ENCODE measurements at regions not wholly inside any gene's neighbourhood (a gene's known extent, or its start where the extent isn't known, plus 50 kb on each side); places are given as distances from the start of the nearest gene placed in this dataset.

GRCh38 chr15:100778831-100779288, 100.8 kb upstream of the ALDH1A3 start:
- TF ChIP-seq CTCF (IDR thresholded peaks at IDR 0.05) (no peak), POLR2A (IDR thresholded peaks at IDR 0.05) (no peak)

All from ovary (tissue), 3 donors.